ENCODE measurements at regions not wholly inside any gene's neighbourhood (a gene's known extent, or its start where the extent isn't known, plus 50 kb on each side); places are given as distances from the start of the nearest gene placed in this dataset.

- no peak for DNase-seq
These were observed 171.9 kb upstream of the GATA6 start for GRCh38 chr18:21997207-21998143.

- DNase-seq, result no peak
These were observed 170.9 kb upstream of the GATA6 start for GRCh38 chr18:21998486-21998885.

- no peak for DNase-seq
These were observed 167.4 kb upstream of the GATA6 start for GRCh38 chr18:22001912-22002487.

- DNase-seq, result no peak
These were observed 164.1 kb upstream of the GATA6 start for GRCh38 chr18:22005191-22005841.

- no peak for DNase-seq
These were observed 162.9 kb upstream of the GATA6 start for GRCh38 chr18:22006458-22006857.

GRCh38 chr18:22009242-22009641 lies 160.1 kb upstream of the GATA6 start:
- DNase-seq, result no peak

- no peak for DNase-seq
These were observed 155.4 kb upstream of the GATA6 start for GRCh38 chr18:22013993-22014392.

GRCh38 chr18:22015156-22015555 lies 154.2 kb upstream of the GATA6 start:
- no peak for DNase-seq

- no peak for DNase-seq
These were observed 151.0 kb upstream of the GATA6 start for GRCh38 chr18:22018366-22018765.

- no peak for DNase-seq
These were observed 150.2 kb upstream of the GATA6 start for GRCh38 chr18:22019193-22019592.

- DNase-seq, result no peak
These were observed 149.1 kb upstream of the GATA6 start for GRCh38 chr18:22020127-22020866.

GRCh38 chr18:22020867-22021370 lies 148.5 kb upstream of the GATA6 start:
- no peak for DNase-seq

GRCh38 chr18:22021701-22022100 lies 147.7 kb upstream of the GATA6 start:
- DNase-seq, result no peak

- no peak for DNase-seq
These were observed 144.5 kb upstream of the GATA6 start for GRCh38 chr18:22024924-22025323.

GRCh38 chr18:22026362-22026761 lies 143.0 kb upstream of the GATA6 start:
- DNase-seq, result no peak

GRCh38 chr18:22026889-22027288 lies 142.5 kb upstream of the GATA6 start:
- DNase-seq, result no peak

GRCh38 chr18:22031611-22032010 lies 137.8 kb upstream of the GATA6 start:
- no peak for DNase-seq

- peak; percentile 30 for DNase-seq
These were observed 136.9 kb upstream of the GATA6 start for GRCh38 chr18:22032392-22032961.

- DNase-seq, result no peak
These were observed 136.3 kb upstream of the GATA6 start for GRCh38 chr18:22033085-22033484.

GRCh38 chr18:22034276-22034675 lies 135.1 kb upstream of the GATA6 start:
- no peak for DNase-seq

- DNase-seq, result no peak
These were observed 128.9 kb upstream of the GATA6 start for GRCh38 chr18:22040533-22040932.

GRCh38 chr18:22043837-22044236 lies 125.6 kb upstream of the GATA6 start:
- DNase-seq, result no peak
